ENCODE measurements at regions not wholly inside any gene's neighbourhood (a gene's known extent, or its start where the extent isn't known, plus 50 kb on each side); places are given as distances from the start of the nearest gene placed in this dataset.

- TF ChIP-seq POLR2A (IDR thresholded peaks at IDR 0.05) (no peak), CTCF (IDR thresholded peaks at IDR 0.05) (no peak)
Measured at GRCh38 chr14:101098177-101098576, 194.7 kb upstream of the RTL1 start.

Data from vagina (tissue), 2 donors.